Neuronal stem cell (in vitro differentiated cells): ENCODE measurements at regions not wholly inside any gene's neighbourhood (a gene's known extent, or its start where the extent isn't known, plus 50 kb on each side); places are given as distances from the start of the nearest gene placed in this dataset.

Experiments used
- DNase-seq: peaks from one replicate; pipeline ENCODE4 v3.0.0-alpha.2; 2013; ENCODE audit warnings: low spot score
- H2AFZ ChIP-seq: one replicate; pipeline ENCODE4 v1.6.1; 2013; ENCODE audit warnings: mild to moderate bottlenecking, low read length, inconsistent platforms
- H2AK5ac ChIP-seq: 2 replicates; pipeline ENCODE4 v1.6.1; 2013; ENCODE audit warnings: low read depth, mild to moderate bottlenecking, inconsistent platforms, low read length, moderate library complexity, mixed read lengths
- H2BK120ac ChIP-seq: 2 replicates; pipeline ENCODE4 v1.6.1; 2013; ENCODE audit warnings: low read depth, mild to moderate bottlenecking, inconsistent platforms, low read length, moderate library complexity, mixed read lengths
- H2BK12ac ChIP-seq: one replicate; pipeline ENCODE4 v1.6.1; 2013; ENCODE audit warnings: low read length, inconsistent platforms
- H2BK15ac ChIP-seq: 2 replicates; pipeline ENCODE4 v1.6.1; 2013; ENCODE audit warnings: mild to moderate bottlenecking, low read length, inconsistent platforms, mixed read lengths
- H2BK5ac ChIP-seq: one replicate; pipeline ENCODE4 v1.6.1; 2013; ENCODE audit warnings: inconsistent platforms, mild to moderate bottlenecking, low read length, moderate library complexity
- H3K14ac ChIP-seq: one replicate; pipeline ENCODE4 v1.6.1; 2013; ENCODE audit warnings: low read length, inconsistent platforms
- H3K18ac ChIP-seq: 2 replicates; pipeline ENCODE4 v1.6.1; 2013; ENCODE audit warnings: low read length, inconsistent platforms
- H3K23ac ChIP-seq: 2 replicates; pipeline ENCODE4 v1.6.1; 2013; ENCODE audit warnings: low read depth, mild to moderate bottlenecking, mixed read lengths, low read length, inconsistent platforms; ENCODE audit not compliant: poor library complexity
- H3K27ac ChIP-seq: replicated peaks from 3 replicates; pipeline ENCODE4 v1.5.1; 2013; ENCODE audit warnings: low read length, inconsistent platforms
- H3K27me3 ChIP-seq, 3 experiments: 2 replicates each; pipeline ENCODE4 v1.6.1; 2013; ENCODE audit warnings: low read length in 3 of 3, mild to moderate bottlenecking in 2 of 3, inconsistent platforms in 1 of 3, low read depth in 1 of 3, mixed read lengths in 1 of 3, moderate library complexity in 1 of 3; ENCODE audit not compliant: control insufficient read depth in 3 of 3, insufficient read depth in 3 of 3
- H3K36me3 ChIP-seq, 2 donors: replicated peaks in 1 of 2; 2 replicates each; pipeline ENCODE4 v1.6.1; 2013; ENCODE audit warnings: low read length in 2 of 2; ENCODE audit not compliant: control insufficient read depth in 2 of 2, insufficient read depth in 2 of 2
- H3K4ac ChIP-seq: 2 replicates; pipeline ENCODE4 v1.6.1; 2013; ENCODE audit warnings: inconsistent platforms, mild to moderate bottlenecking, low read length, moderate library complexity
- H3K4me1 ChIP-seq, 2 donors: 1 replicate in 1 of 2; 2 replicates in 1 of 2; pipeline ENCODE4 v1.6.1; 2013; ENCODE audit warnings: low read length in 2 of 2, low read depth in 1 of 2; ENCODE audit not compliant: control insufficient read depth in 2 of 2, insufficient read depth in 1 of 2
- H3K4me2 ChIP-seq: one replicate; pipeline ENCODE4 v1.6.1; 2013; ENCODE audit warnings: mild to moderate bottlenecking, low read length, inconsistent platforms; ENCODE audit not compliant: insufficient read depth, poor library complexity, severe bottlenecking
- H3K4me3 ChIP-seq, 2 donors: 2 replicates each; pipeline ENCODE4 v1.5.1; 2013; ENCODE audit warnings: low read length in 2 of 2, mild to moderate bottlenecking in 2 of 2, inconsistent platforms in 1 of 2, moderate library complexity in 1 of 2
- H3K79me1 ChIP-seq: one replicate; pipeline ENCODE4 v1.6.1; 2013; ENCODE audit warnings: low read depth, mild to moderate bottlenecking, inconsistent platforms, low read length, moderate library complexity
- H3K9ac ChIP-seq: one replicate; pipeline ENCODE4 v1.6.1; 2013; ENCODE audit warnings: mild to moderate bottlenecking, low read depth, low read length, inconsistent platforms; ENCODE audit not compliant: poor library complexity
- H3K9me3 ChIP-seq, 2 donors: replicated peaks in 1 of 2; 2 replicates each; pipeline versions ENCODE3 to v1.6.1; 2013; ENCODE audit warnings: low read length in 2 of 2, mild to moderate bottlenecking in 2 of 2, inconsistent platforms in 1 of 2, low read depth in 1 of 2, mixed read lengths in 1 of 2, moderate library complexity in 1 of 2; ENCODE audit not compliant: control insufficient read depth in 2 of 2, insufficient read depth in 1 of 2
- H4K8ac ChIP-seq: one replicate; pipeline ENCODE4 v1.6.1; 2013; ENCODE audit warnings: low read depth, mild to moderate bottlenecking, inconsistent platforms, low read length, moderate library complexity
- H4K91ac ChIP-seq: one replicate; pipeline ENCODE4 v1.6.1; 2013; ENCODE audit warnings: low read length, low read depth, mild to moderate bottlenecking, inconsistent platforms; ENCODE audit not compliant: poor library complexity
- WGBS, 2 donors: extraction: QIAGEN DNeasy Blood & Tissue Kit; methylation state at CpG; one replicate each; pipeline ENCODE4 v1.1.7; 2013; ENCODE audit warnings: missing lambda C conversion rate in 2 of 2, mixed read lengths in 1 of 2; ENCODE audit not compliant: insufficient read length in 2 of 2, insufficient replicate concordance in 1 of 2; ENCODE audit errors: extremely low coverage in 2 of 2; 5-methylcytosine and 5-hydroxymethylcytosine counted together

DNA sequence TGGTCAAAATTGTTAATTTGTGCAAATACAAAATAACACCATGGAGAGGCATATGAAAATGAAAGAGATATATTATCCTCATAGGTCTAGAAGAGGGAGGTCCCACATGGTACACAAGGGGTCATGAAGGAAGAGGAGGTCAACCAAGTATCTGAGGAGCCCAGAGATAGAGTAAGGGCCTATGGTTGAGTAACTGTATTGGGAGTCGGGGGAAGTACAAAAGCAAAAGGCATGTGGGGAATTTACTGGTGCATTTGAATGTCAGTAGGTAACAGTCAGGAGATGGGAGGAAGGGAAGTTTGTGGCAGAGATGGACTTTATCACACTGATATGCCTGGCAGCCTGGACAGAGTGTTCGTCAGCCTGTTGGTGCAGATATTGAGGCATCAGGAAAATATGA is 1113.7 kb downstream of the OTOL1 start:
- no peak overlapping the region for H2BK120ac ChIP-seq
- H2BK12ac ChIP-seq: no peak overlapping the region
- H3K4me2 ChIP-seq: no peak overlapping the region
- H3K4me3 ChIP-seq: no peak overlapping the region
- H3K9ac ChIP-seq: no peak overlapping the region
- H3K4me1 ChIP-seq: no peaks in the 10 kb centered on the region
- no peak overlapping the region for H3K4ac ChIP-seq
- H3K36me3 ChIP-seq: no peaks in the 10 kb centered on the region
- H3K27ac ChIP-seq: no peak overlapping the region
- no peaks in the 10 kb centered on the region for H3K27me3 ChIP-seq
- no peak for DNase-seq
- H3K23ac ChIP-seq: no peak overlapping the region
- peaks cover 0 to 12% of the 10 kb centered on the region in 2 donors for H3K9me3 ChIP-seq
- no peak overlapping the region for H4K8ac ChIP-seq
- H3K14ac ChIP-seq: no peak overlapping the region
- no peak overlapping the region for H2BK5ac ChIP-seq
- H4K91ac ChIP-seq: no peak overlapping the region
- H3K79me1 ChIP-seq: no peaks in the 10 kb centered on the region
- H2BK15ac ChIP-seq: no peak overlapping the region
- H2AFZ ChIP-seq: no peak overlapping the region
- WGBS, 2 donors: no CpG with 5 or more reads among the region's 2 CpGs
- H3K18ac ChIP-seq: no peak overlapping the region
- no peak overlapping the region for H2AK5ac ChIP-seq

GRCh38 chr3:162612991-162613390 is 1116.4 kb downstream of the OTOL1 start:
- H3K4me2 ChIP-seq: no peak overlapping the region
- H3K27me3 ChIP-seq: no peaks in the 10 kb centered on the region
- H3K4ac ChIP-seq: no peak overlapping the region
- no peak overlapping the region for H3K9ac ChIP-seq
- no peak overlapping the region for H2BK12ac ChIP-seq
- no peak overlapping the region for H2AFZ ChIP-seq
- H2AK5ac ChIP-seq: no peak overlapping the region
- DNase-seq: no peak
- no peaks in the 10 kb centered on the region for H3K79me1 ChIP-seq
- H3K18ac ChIP-seq: no peak overlapping the region
- H2BK15ac ChIP-seq: no peak overlapping the region
- H3K4me1 ChIP-seq: no peaks in the 10 kb centered on the region
- no peak overlapping the region for H3K4me3 ChIP-seq
- no peak overlapping the region for H3K27ac ChIP-seq
- no peak overlapping the region for H4K8ac ChIP-seq
- WGBS, 2 donors: no CpG with 5 or more reads among the region's 2 CpGs
- no peaks in the 10 kb centered on the region for H3K36me3 ChIP-seq
- no peak overlapping the region for H4K91ac ChIP-seq
- no peak overlapping the region for H2BK120ac ChIP-seq
- no peak overlapping the region for H3K14ac ChIP-seq
- H2BK5ac ChIP-seq: no peak overlapping the region
- no peak overlapping the region for H3K23ac ChIP-seq
- peaks cover 0 to 8% of the 10 kb centered on the region in 2 donors for H3K9me3 ChIP-seq

GRCh38 chr3:162626172-162626571 is 1129.6 kb downstream of the OTOL1 start:
- no peaks in the 10 kb centered on the region for H3K4me1 ChIP-seq
- H3K4ac ChIP-seq: no peak overlapping the region
- no peak overlapping the region for H4K91ac ChIP-seq
- H3K18ac ChIP-seq: no peak overlapping the region
- DNase-seq: no peak
- H2BK120ac ChIP-seq: no peak overlapping the region
- H3K27ac ChIP-seq: no peak overlapping the region
- H2AFZ ChIP-seq: no peak overlapping the region
- H3K4me3 ChIP-seq: no peak overlapping the region
- no peak overlapping the region for H2BK5ac ChIP-seq
- no peaks in the 10 kb centered on the region for H3K79me1 ChIP-seq
- H3K36me3 ChIP-seq: no peaks in the 10 kb centered on the region
- H3K9me3 ChIP-seq: peaks cover 2 to 14% of the 10 kb centered on the region in 2 donors
- H2BK12ac ChIP-seq: no peak overlapping the region
- H3K14ac ChIP-seq: no peak overlapping the region
- H4K8ac ChIP-seq: no peak overlapping the region
- H3K4me2 ChIP-seq: no peak overlapping the region
- no peak overlapping the region for H2AK5ac ChIP-seq
- no peaks in the 10 kb centered on the region for H3K27me3 ChIP-seq
- H3K23ac ChIP-seq: no peak overlapping the region
- no peak overlapping the region for H2BK15ac ChIP-seq
- no peak overlapping the region for H3K9ac ChIP-seq

DNA sequence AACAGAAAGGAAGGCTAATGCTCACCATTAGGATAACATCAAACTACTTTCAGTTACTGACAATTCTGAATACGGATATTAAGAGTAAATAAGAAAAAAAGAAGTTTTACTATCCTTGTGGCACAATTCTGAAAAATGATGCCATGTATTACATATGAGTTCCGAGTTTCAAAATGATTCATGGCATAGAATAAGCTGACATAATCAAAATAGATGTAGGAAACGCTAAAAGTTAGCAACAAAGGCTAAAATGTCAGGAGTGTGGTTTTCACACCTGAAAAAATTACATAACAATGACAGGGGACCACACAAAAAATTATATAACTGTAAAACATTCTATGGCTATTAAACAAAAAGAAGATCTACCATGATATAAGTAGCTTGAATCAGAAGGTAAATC is 1131.9 kb downstream of the OTOL1 start:
- WGBS, 2 donors: no CpG with 5 or more reads among the region's 3 CpGs

More for the DNA sequence above, 1131.9 kb downstream of the OTOL1 start:
- H3K79me1 ChIP-seq: no peaks in the 10 kb centered on the region
- DNase-seq: no peak
- no peak overlapping the region for H2BK120ac ChIP-seq
- H3K4ac ChIP-seq: no peak overlapping the region
- H4K8ac ChIP-seq: no peak overlapping the region
- H2BK5ac ChIP-seq: no peak overlapping the region
- H2BK12ac ChIP-seq: no peak overlapping the region
- H3K23ac ChIP-seq: no peak overlapping the region
- H3K9me3 ChIP-seq: no peaks in the 10 kb centered on the region
- no peak overlapping the region for H4K91ac ChIP-seq
- no peak overlapping the region for H3K18ac ChIP-seq
- H2BK15ac ChIP-seq: no peak overlapping the region
- H3K4me3 ChIP-seq: no peak overlapping the region
- H3K27ac ChIP-seq: no peak overlapping the region
- H3K4me2 ChIP-seq: no peak overlapping the region
- no peaks in the 10 kb centered on the region for H3K4me1 ChIP-seq
- no peak overlapping the region for H3K14ac ChIP-seq
- no peak overlapping the region for H3K9ac ChIP-seq
- H2AK5ac ChIP-seq: no peak overlapping the region
- no peaks in the 10 kb centered on the region for H3K36me3 ChIP-seq
- no peaks in the 10 kb centered on the region for H3K27me3 ChIP-seq
- no peak overlapping the region for H2AFZ ChIP-seq
